ENCODE measurements at regions not wholly inside any gene's neighbourhood (a gene's known extent, or its start where the extent isn't known, plus 50 kb on each side); places are given as distances from the start of the nearest gene placed in this dataset.
A peak's percentile ranks its signal among the peaks of the same experiment; 100 is the strongest.

DNA sequence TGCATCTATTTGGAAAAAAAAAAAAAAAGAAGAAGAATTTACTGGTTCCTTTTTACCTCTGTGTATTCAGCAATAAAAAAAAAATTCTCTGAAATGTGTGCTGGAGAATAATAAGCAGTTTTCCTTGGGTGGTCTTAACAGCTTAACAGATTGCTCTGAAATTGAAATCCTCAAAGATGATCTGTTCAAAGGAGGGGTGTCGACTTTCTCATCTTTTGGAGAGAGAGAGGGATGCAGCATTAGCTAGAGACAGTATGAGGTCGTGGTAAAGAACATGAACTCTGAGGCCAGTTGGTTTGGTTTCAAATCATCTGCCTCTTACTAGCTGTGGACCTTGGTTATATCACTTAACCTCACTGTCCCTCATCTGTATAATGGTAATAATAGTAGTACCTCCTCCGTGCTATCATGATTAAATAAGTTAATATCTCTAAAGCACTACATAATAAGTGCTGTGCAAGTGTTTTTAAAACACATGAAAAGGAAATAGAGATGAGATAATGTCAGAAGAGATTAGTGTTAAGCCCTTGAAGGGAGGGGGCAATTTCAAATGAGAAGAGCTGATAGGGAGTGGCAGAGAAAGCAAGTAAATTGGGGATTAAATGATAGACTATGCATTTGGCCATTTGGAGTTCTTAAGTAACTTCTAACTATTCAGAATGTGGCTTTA lies 109.9 kb upstream of the LIMCH1 start:
- Histone ChIP-seq H3K4me1 (ENCODE audit: control insufficient read depth in 1 of 2, low read depth in 2 of 2) (peaks cover 50 to 96% of the 10 kb centered on the region in 2 donors), H3K27ac (peak overlapping the region; percentile 82 to 87)

DNA sequence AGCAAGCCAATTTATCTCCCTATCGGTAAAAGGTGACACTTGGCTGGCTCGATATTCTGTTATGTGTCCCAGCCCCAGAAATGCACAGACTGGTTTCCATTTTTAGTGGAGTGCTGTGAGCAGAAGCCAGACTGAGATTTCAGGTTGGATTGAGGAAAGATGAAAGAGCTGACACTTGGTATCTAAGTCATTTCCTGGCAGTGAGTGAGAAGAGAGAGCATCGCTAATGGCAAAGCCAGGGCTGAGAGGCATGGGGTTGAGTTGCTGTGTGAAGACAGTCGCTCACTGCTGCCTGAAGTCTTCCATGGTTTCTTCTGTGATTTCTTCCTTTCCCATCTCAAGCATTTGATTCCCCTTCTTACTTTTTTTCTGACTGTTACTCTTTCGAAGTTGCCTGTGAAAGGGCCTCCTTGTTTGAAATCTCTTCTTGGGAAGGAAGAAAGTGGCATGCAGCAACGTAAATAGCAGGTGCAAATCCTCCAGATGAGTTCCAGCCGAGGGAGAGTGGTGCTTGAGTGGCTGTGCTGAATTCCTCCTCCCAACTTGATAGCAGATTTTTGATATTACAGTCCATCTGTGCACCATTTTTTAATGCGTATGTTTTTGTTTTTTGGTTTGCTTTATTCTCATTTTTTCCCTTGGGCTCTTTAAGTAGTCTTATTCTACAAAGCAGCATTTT lies 109.2 kb upstream of the LIMCH1 start:
- ATAC-seq (ENCODE audit: insufficient number of reproducible peaks, low FRiP score, low read depth): no peak

More for the DNA sequence above, 109.9 kb upstream of the LIMCH1 start:
- peak overlapping the region; percentile 2 for H3K4me3 ChIP-seq
- no peak for ATAC-seq (ENCODE audit: insufficient number of reproducible peaks, low FRiP score, low read depth)
- H3K27me3 ChIP-seq (replicated peaks; ENCODE audit: insufficient read depth): no peaks in the 10 kb centered on the region
- H3K36me3 ChIP-seq: no peaks in the 10 kb centered on the region
- no peak for DNase-seq (ENCODE audit: low spot score)
- no peaks in the 10 kb centered on the region for H3K9me3 ChIP-seq
- TF ChIP-seq, protein P1, sequence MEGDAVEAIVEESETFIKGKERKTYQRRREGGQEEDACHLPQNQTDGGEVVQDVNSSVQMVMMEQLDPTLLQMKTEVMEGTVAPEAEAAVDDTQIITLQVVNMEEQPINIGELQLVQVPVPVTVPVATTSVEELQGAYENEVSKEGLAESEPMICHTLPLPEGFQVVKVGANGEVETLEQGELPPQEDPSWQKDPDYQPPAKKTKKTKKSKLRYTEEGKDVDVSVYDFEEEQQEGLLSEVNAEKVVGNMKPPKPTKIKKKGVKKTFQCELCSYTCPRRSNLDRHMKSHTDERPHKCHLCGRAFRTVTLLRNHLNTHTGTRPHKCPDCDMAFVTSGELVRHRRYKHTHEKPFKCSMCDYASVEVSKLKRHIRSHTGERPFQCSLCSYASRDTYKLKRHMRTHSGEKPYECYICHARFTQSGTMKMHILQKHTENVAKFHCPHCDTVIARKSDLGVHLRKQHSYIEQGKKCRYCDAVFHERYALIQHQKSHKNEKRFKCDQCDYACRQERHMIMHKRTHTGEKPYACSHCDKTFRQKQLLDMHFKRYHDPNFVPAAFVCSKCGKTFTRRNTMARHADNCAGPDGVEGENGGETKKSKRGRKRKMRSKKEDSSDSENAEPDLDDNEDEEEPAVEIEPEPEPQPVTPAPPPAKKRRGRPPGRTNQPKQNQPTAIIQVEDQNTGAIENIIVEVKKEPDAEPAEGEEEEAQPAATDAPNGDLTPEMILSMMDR (IDR thresholded peaks at IDR 0.05): no peak

DNA sequence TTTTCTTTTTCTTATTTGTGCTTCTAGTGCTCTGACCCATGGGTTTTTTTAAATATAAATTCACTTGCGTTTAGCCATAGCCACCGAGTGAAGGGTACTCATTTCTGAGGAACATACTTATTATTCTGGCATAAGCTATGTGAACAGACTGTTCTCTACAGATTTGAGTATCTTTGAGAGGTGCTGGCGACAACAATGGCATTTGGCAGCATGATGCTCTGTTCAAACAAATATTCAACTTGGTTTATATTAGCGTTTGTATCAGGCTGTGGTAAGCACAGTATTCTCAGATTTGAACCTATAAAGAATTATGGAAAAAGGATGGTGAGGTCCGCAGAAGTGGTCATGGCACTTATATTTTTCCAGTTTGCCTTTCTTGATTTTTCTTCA lies 108.7 kb upstream of the LIMCH1 start:
- ATAC-seq (ENCODE audit: insufficient number of reproducible peaks, low FRiP score, low read depth) (no peak), DNase-seq (ENCODE audit: low spot score) (no peak)
- Histone ChIP-seq H3K27ac (peak overlapping the region; percentile 82 to 87), H3K9me3 (no peaks in the 10 kb centered on the region), H3K36me3 (no peaks in the 10 kb centered on the region), H3K27me3 (replicated peaks; ENCODE audit: insufficient read depth) (no peaks in the 10 kb centered on the region), H3K4me1 (ENCODE audit: control insufficient read depth in 1 of 2, low read depth in 2 of 2) (peaks cover 47 to 95% of the 10 kb centered on the region in 2 donors), H3K4me3 (peak overlapping the region; percentile 2)
- TF ChIP-seq, protein P1 (IDR thresholded peaks at IDR 0.05): no peak

More for the DNA sequence above, 109.2 kb upstream of the LIMCH1 start:
- H3K36me3 ChIP-seq: no peaks in the 10 kb centered on the region
- H3K27ac ChIP-seq: peak overlapping the region; percentile 82 to 87
- DNase-seq (ENCODE audit: low spot score): no peak
- H3K4me1 ChIP-seq (ENCODE audit: control insufficient read depth in 1 of 2, low read depth in 2 of 2): peaks cover 50 to 95% of the 10 kb centered on the region in 2 donors
- TF ChIP-seq, protein P1 (IDR thresholded peaks at IDR 0.05): no peak
- no peaks in the 10 kb centered on the region for H3K27me3 ChIP-seq (replicated peaks; ENCODE audit: insufficient read depth)
- no peaks in the 10 kb centered on the region for H3K9me3 ChIP-seq
- H3K4me3 ChIP-seq: peak overlapping the region; percentile 2

DNA sequence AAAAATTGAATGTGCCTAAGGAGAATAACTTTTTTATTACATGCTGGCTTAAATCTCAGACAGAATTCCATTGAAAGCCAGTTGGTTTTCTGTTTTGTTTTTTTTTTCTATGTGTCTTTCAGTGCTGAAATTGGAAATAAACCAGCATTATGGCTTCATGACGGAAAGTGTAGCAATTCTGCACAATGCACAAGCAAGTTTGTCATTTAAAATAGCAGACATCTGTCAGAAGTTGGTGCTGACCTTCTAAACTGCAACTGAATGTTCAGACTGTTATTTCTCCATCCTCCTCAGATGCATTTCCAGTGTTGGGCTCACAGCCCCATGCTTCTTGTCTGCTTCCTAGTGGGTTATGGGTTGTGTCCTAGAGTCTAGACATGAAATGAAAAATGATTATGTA lies 107.2 kb upstream of the LIMCH1 start:
- DNase-seq (ENCODE audit: low spot score) (no peak), ATAC-seq (ENCODE audit: insufficient number of reproducible peaks, low FRiP score, low read depth) (no peak)
- TF ChIP-seq, protein P1 (IDR thresholded peaks at IDR 0.05): no peak
- Histone ChIP-seq H3K9me3 (no peaks in the 10 kb centered on the region), H3K27ac (peak overlapping the region; percentile 82 to 87), H3K27me3 (replicated peaks; ENCODE audit: insufficient read depth) (no peaks in the 10 kb centered on the region), H3K36me3 (no peaks in the 10 kb centered on the region), H3K4me3 (peak overlapping the region; percentile 37), H3K4me1 (ENCODE audit: control insufficient read depth in 1 of 2, low read depth in 2 of 2) (peaks cover 36 to 88% of the 10 kb centered on the region in 2 donors)

DNA sequence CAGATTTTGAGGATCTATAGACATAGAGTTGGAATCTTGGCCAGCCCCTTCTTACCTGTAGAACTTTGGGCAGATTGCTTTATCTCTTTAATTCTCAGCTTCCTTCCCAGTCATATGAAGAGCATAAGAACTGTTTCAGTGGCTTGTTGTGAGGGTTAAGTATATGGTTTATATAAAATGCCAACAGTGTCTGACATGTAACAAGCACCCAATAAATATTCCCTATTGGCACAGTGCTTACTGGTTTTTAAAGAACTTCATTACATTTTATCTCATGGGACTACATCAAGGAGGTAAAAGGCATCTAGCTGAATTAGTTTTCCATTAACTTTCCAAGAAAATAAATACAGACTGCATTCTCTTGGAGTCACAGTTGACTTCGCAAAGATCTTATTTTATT lies 106.7 kb upstream of the LIMCH1 start:
- ATAC-seq (ENCODE audit: insufficient number of reproducible peaks, low FRiP score, low read depth): no peak

More for the DNA sequence above, 106.7 kb upstream of the LIMCH1 start:
- H3K9me3 ChIP-seq: no peaks in the 10 kb centered on the region
- no peaks in the 10 kb centered on the region for H3K36me3 ChIP-seq
- peak overlapping the region; percentile 67 to 82 for H3K27ac ChIP-seq
- H3K4me3 ChIP-seq: no peak overlapping the region
- H3K27me3 ChIP-seq (replicated peaks; ENCODE audit: insufficient read depth): no peaks in the 10 kb centered on the region
- peaks cover 40 to 89% of the 10 kb centered on the region in 2 donors for H3K4me1 ChIP-seq (ENCODE audit: control insufficient read depth in 1 of 2, low read depth in 2 of 2)
- TF ChIP-seq, protein P1 (IDR thresholded peaks at IDR 0.05): no peak
- DNase-seq (ENCODE audit: low spot score): no peak
